Stimulated activated memory B cell treated with anti-CD40 and anti-IgM and Interleukin-4, amounts not matched to agents 10 μg/mL and 1 μg/mL and 100 μg/mL, for 72 hours (primary cell): ENCODE measurements at regions not wholly inside any gene's neighbourhood (a gene's known extent, or its start where the extent isn't known, plus 50 kb on each side); places are given as distances from the start of the nearest gene placed in this dataset.
A peak's percentile ranks its signal among the peaks of the same experiment; 100 is the strongest.

Experiments used
- ATAC-seq: fragments of 150-1000 bp; cut with Tn5 transposase; 2 replicates; pipeline ENCODE4 v1.10.0; 2021
- H3K27ac Mint-ChIP-seq: one replicate; pipeline ENCODE4 v1.8.0; 2022; ENCODE audit warnings: mild to moderate bottlenecking, mixed read lengths
- H3K27me3 Mint-ChIP-seq: one replicate; pipeline ENCODE4 v1.8.0; 2022; ENCODE audit warnings: mixed read lengths
- H3K36me3 Mint-ChIP-seq: one replicate; pipeline ENCODE4 v1.8.0; 2022; ENCODE audit warnings: mixed read lengths
- H3K4me1 Mint-ChIP-seq: one replicate; pipeline ENCODE4 v1.8.0; 2022; ENCODE audit warnings: mixed read lengths
- H3K4me3 Mint-ChIP-seq: one replicate; pipeline ENCODE4 v1.8.0; 2022; ENCODE audit warnings: mild to moderate bottlenecking, moderate library complexity, mixed read lengths
- H3K9me3 Mint-ChIP-seq: one replicate; pipeline ENCODE4 v1.8.0; 2022; ENCODE audit warnings: mixed read lengths

- Mint-ChIP-seq H3K4me1 (peaks cover 23% of the 10 kb centered on the region), H3K9me3 (no peaks in the 10 kb centered on the region), H3K36me3 (no peaks in the 10 kb centered on the region), H3K27me3 (peaks cover 30% of the 10 kb centered on the region), H3K27ac (no peak overlapping the region), H3K4me3 (no peak overlapping the region)
- ATAC-seq, result no peak
Observed at GRCh38 chr9:89922099-89922498, 317.3 kb downstream of the GADD45G start.

DNA sequence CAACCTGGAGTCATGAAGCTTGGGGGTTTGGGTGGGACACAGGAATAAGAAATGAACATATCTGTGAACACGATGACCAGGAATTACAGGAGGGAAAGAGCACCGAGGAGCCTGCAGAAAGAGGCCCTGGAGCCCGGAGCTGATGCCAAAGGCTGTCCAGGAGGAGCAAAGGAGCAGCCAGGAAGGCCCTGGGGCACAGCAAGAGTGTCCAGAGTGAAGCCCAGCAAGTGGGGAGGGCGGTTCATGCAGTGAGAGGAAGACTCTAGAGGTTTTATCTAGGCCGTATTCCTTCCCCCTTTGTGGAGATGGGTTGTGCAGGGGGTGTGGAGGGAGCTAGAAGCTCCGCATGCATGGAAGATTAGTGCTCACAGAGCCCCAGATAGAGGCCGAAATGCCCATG lies 318.4 kb downstream of the GADD45G start:
- Mint-ChIP-seq H3K9me3 (no peaks in the 10 kb centered on the region), H3K4me1 (peaks cover 23% of the 10 kb centered on the region), H3K27me3 (peaks cover 22% of the 10 kb centered on the region), H3K4me3 (no peak overlapping the region), H3K36me3 (no peaks in the 10 kb centered on the region), H3K27ac (peak overlapping the region; percentile 77)
- no peak for ATAC-seq

GRCh38 chr9:89923961-89924504 lies 319.2 kb downstream of the GADD45G start:
- Mint-ChIP-seq H3K36me3 (no peaks in the 10 kb centered on the region), H3K4me3 (no peak overlapping the region), H3K27ac (peak overlapping the region; percentile 77)

DNA sequence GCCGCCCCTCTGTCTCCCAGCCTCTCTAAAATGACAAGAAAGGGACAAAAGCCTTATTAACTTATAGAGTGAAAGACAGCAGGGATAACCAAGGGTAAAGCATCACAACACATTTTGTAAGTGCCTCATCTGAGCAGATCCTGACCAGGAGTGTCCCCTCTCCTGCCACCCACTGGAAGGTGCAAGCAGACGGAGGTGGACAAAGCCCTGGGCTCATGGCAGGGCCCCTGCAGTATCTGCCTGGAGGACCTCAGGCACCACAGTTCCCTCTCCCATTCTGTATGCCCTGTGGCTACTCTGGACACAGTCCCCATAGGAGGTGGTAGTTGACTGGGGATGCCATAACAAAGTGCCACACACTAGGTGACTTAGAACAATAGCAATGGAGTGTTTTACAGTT lies 319.8 kb downstream of the GADD45G start:
- Mint-ChIP-seq H3K36me3 (no peaks in the 10 kb centered on the region), H3K27me3 (peaks cover 9% of the 10 kb centered on the region), H3K4me1 (peaks cover 16% of the 10 kb centered on the region), H3K27ac (peak overlapping the region; percentile 77), H3K4me3 (no peak overlapping the region), H3K9me3 (no peaks in the 10 kb centered on the region)
- no peak for ATAC-seq

More at GRCh38 chr9:89923961-89924504, 319.2 kb downstream of the GADD45G start:
- Mint-ChIP-seq H3K4me1 (peaks cover 22% of the 10 kb centered on the region), H3K27me3 (peaks cover 15% of the 10 kb centered on the region), H3K9me3 (no peaks in the 10 kb centered on the region)
- peak; percentile 80 for ATAC-seq

DNA sequence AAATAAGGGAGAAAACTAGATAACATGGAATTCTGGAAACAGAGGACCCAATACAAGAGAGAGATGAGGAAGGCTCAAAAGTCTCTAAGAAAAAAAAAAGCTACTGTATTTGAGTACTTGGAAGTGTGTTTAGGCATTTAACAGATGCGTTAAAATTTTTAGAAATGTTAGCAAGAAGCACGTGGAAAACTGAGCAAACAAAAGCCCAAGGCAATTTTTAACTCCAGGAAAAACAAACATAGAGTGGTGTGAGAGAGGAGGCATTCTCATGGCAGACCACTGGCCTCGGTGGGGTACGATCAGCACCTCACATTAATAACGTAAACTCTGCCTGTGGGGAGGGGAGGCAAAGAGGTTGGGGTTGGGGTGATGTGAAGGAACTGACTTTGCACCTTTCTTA lies 321.4 kb downstream of the GADD45G start:
- no peaks in the 10 kb centered on the region for H3K27me3 Mint-ChIP-seq
- no peak for ATAC-seq
- no peak overlapping the region for H3K4me3 Mint-ChIP-seq
- H3K4me1 Mint-ChIP-seq, result peaks cover 16% of the 10 kb centered on the region
- no peak overlapping the region for H3K27ac Mint-ChIP-seq
- no peaks in the 10 kb centered on the region for H3K36me3 Mint-ChIP-seq
- no peaks in the 10 kb centered on the region for H3K9me3 Mint-ChIP-seq

GRCh38 chr9:89926691-89927220 lies 321.9 kb downstream of the GADD45G start:
- H3K4me3 Mint-ChIP-seq, result no peak overlapping the region
- no peaks in the 10 kb centered on the region for H3K9me3 Mint-ChIP-seq
- peaks cover 16% of the 10 kb centered on the region for H3K4me1 Mint-ChIP-seq
- H3K27me3 Mint-ChIP-seq, result no peaks in the 10 kb centered on the region
- no peak for ATAC-seq
- no peaks in the 10 kb centered on the region for H3K36me3 Mint-ChIP-seq
- no peak overlapping the region for H3K27ac Mint-ChIP-seq

- ATAC-seq, result no peak
- no peaks in the 10 kb centered on the region for H3K27me3 Mint-ChIP-seq
- no peaks in the 10 kb centered on the region for H3K9me3 Mint-ChIP-seq
- no peaks in the 10 kb centered on the region for H3K36me3 Mint-ChIP-seq
- H3K4me3 Mint-ChIP-seq, result no peak overlapping the region
- H3K4me1 Mint-ChIP-seq, result peaks cover 15% of the 10 kb centered on the region
- H3K27ac Mint-ChIP-seq, result no peak overlapping the region
Observed at GRCh38 chr9:89928106-89928505, 323.3 kb downstream of the GADD45G start.

DNA sequence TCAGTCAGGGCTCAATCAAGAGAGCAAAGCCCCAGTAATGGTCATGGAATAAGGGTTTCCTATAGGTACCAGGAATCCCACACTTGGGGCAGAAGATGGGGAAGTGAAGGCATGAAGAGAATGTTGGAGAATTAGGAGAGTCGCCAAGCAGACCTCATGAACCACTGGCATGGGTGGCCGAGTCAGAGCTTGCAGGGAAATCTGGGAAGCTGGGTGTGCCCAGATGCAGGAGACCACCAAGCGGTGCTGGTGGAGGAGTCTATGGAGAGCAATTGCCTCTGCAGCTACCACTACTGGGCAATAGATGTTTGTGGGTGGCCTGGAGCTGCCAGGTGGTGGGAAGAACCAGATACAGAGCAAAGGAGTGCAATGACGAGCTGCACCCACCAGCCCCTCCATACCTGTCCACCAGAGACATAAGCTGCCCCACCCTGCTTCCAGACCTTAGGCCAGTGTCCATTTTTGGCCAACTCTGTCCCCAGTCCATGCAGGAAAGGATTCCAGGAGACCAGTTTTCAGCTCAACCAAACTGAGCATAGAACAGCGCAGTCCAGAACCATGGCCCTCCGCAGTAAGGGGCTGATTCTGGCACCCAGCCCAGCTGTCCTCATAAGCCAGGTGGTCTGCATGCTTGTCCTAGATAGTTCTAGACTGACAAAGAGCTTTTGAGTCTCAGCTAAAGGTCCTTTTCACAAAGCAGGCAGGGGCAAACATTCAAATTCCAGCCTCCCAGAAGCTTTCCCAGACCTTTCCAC lies 323.9 kb downstream of the GADD45G start:
- Mint-ChIP-seq H3K27ac (no peak overlapping the region), H3K27me3 (no peaks in the 10 kb centered on the region), H3K9me3 (no peaks in the 10 kb centered on the region), H3K4me1 (peaks cover 9% of the 10 kb centered on the region), H3K4me3 (no peak overlapping the region), H3K36me3 (no peaks in the 10 kb centered on the region)
- no peak for ATAC-seq

GRCh38 chr9:89929315-89929672 lies 324.5 kb downstream of the GADD45G start:
- H3K4me3 Mint-ChIP-seq, result no peak overlapping the region
- no peak for ATAC-seq
- no peaks in the 10 kb centered on the region for H3K27me3 Mint-ChIP-seq
- no peaks in the 10 kb centered on the region for H3K9me3 Mint-ChIP-seq
- H3K4me1 Mint-ChIP-seq, result peaks cover 3% of the 10 kb centered on the region
- no peaks in the 10 kb centered on the region for H3K36me3 Mint-ChIP-seq
- no peak overlapping the region for H3K27ac Mint-ChIP-seq

- H3K27me3 Mint-ChIP-seq, result no peaks in the 10 kb centered on the region
- no peak overlapping the region for H3K4me3 Mint-ChIP-seq
- no peaks in the 10 kb centered on the region for H3K4me1 Mint-ChIP-seq
- no peak for ATAC-seq
- H3K36me3 Mint-ChIP-seq, result no peaks in the 10 kb centered on the region
- no peaks in the 10 kb centered on the region for H3K9me3 Mint-ChIP-seq
- no peak overlapping the region for H3K27ac Mint-ChIP-seq
Observed at GRCh38 chr9:89929673-89930480, 325.1 kb downstream of the GADD45G start.

DNA sequence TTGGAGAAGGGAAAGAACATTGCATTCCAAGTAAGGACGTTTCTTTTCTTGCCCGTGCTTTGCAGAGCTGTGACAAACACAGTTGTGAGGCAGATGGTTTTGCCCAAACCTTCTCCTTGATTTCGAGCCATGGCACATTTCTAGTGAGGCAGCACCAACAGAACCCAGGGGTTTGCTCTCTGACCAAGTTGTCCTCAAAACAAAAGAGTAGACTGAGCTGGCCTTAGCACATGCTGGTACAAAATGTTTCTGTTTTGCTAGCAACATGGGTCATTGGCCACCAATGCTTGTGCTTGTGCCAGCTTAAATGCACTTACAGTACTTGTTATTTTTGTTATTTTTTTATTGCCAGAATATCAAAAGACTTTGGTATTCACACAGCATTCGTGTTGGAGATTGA lies 328.8 kb downstream of the GADD45G start:
- Mint-ChIP-seq H3K4me3 (no peak overlapping the region), H3K9me3 (no peaks in the 10 kb centered on the region), H3K27ac (no peak overlapping the region), H3K27me3 (peaks cover 8% of the 10 kb centered on the region), H3K4me1 (peaks cover 6% of the 10 kb centered on the region), H3K36me3 (no peaks in the 10 kb centered on the region)
- no peak for ATAC-seq

- peaks cover 23% of the 10 kb centered on the region for H3K27me3 Mint-ChIP-seq
Observed at GRCh38 chr9:89935115-89935514, 330.3 kb downstream of the GADD45G start.

DNA sequence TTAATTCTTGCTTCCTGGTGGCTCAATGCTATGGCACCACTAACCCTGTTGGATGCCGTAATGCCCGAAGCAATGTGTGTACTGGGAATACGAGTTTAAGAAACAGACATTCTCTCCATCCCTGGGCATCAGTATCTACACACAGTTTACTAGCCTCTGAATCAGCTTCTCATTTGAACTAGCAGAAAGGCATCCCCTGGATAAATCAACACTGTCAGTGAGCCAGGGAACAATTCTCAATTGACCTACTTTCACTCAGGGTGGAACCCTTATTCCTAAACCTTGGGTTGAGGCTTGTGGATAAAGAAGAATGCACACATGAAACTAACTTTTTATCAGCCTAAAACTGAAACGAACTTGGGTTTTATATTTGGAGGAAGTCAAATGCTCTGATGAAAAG lies 331.0 kb downstream of the GADD45G start:
- Mint-ChIP-seq H3K4me3 (no peak overlapping the region), H3K27ac (peak overlapping the region; percentile 22), H3K9me3 (no peaks in the 10 kb centered on the region), H3K27me3 (peaks cover 25% of the 10 kb centered on the region), H3K36me3 (no peaks in the 10 kb centered on the region), H3K4me1 (peaks cover 6% of the 10 kb centered on the region)
- no peak for ATAC-seq

More at GRCh38 chr9:89935115-89935514, 330.3 kb downstream of the GADD45G start:
- Mint-ChIP-seq H3K27ac (no peak overlapping the region), H3K36me3 (no peaks in the 10 kb centered on the region), H3K4me1 (peaks cover 6% of the 10 kb centered on the region), H3K9me3 (no peaks in the 10 kb centered on the region), H3K4me3 (no peak overlapping the region)
- no peak for ATAC-seq

DNA sequence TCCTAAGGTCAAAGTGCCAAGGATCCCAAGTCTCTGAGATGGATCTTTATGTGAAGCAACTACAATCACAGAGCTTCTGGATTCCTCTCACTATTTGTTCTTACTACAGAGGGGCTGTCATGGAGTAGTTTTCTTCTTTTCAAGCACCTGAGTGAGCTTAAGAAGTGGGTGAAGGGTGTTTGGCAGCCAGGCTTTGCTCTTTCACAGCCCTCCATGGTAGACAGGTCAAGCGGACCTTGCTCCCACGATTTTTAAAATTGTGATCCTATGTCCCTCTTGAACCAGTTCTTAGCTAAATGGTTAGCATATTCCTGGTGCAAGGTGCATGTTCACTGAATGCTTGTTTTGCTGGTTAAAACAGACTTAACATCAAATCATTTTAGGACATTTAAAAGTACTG lies 332.2 kb downstream of the GADD45G start:
- no peak for ATAC-seq
- peaks cover 6% of the 10 kb centered on the region for H3K4me1 Mint-ChIP-seq
- no peak overlapping the region for H3K27ac Mint-ChIP-seq
- H3K4me3 Mint-ChIP-seq, result no peak overlapping the region
- no peaks in the 10 kb centered on the region for H3K36me3 Mint-ChIP-seq
- no peaks in the 10 kb centered on the region for H3K9me3 Mint-ChIP-seq
- peaks cover 38% of the 10 kb centered on the region for H3K27me3 Mint-ChIP-seq

DNA sequence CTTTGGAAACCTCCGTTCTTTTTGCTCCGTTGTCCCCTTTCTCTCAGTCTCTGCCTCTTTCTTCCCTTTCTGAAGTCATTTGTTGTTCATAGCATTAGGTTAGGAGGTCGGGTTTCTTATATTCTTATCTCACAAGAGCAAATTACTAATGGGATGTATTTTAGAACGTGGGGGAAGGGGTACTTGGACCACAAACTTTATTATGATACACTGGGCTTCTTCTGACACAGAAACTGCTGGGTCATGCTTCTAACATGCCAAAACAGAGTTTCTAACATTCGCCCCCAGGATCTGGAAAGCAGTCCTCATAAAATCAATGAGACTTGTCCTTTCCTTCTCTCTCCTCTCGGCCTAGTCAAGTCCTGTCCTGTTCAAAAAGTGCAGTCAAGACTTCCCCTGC lies 334.4 kb downstream of the GADD45G start:
- Mint-ChIP-seq H3K9me3 (no peaks in the 10 kb centered on the region), H3K27ac (no peak overlapping the region), H3K36me3 (no peaks in the 10 kb centered on the region), H3K4me3 (no peak overlapping the region), H3K27me3 (peaks cover 50% of the 10 kb centered on the region), H3K4me1 (peaks cover 6% of the 10 kb centered on the region)
- no peak for ATAC-seq
